ENCODE measurements at regions not wholly inside any gene's neighbourhood (a gene's known extent, or its start where the extent isn't known, plus 50 kb on each side); places are given as distances from the start of the nearest gene placed in this dataset.

GRCh38 chr17:71402007-71402406 is 718.8 kb upstream of the SOX9 start:
- TF ChIP-seq NFIC (IDR thresholded peaks at IDR 0.05): no peak
- TF ChIP-seq REST (IDR thresholded peaks at IDR 0.05; ENCODE audit: low read depth): no peak
- TF ChIP-seq EP300 (IDR thresholded peaks at IDR 0.05; ENCODE audit: borderline replicate concordance): no peak
- TF ChIP-seq TEAD4 (IDR thresholded peaks at IDR 0.05): no peak
- TF ChIP-seq, protein P1, sequence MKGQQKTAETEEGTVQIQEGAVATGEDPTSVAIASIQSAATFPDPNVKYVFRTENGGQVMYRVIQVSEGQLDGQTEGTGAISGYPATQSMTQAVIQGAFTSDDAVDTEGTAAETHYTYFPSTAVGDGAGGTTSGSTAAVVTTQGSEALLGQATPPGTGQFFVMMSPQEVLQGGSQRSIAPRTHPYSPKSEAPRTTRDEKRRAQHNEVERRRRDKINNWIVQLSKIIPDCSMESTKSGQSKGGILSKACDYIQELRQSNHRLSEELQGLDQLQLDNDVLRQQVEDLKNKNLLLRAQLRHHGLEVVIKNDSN (IDR thresholded peaks at IDR 0.05): no peak
- TF ChIP-seq TCF12 (IDR thresholded peaks at IDR 0.05; ENCODE audit: low read depth): no peak
- TF ChIP-seq YY1 (IDR thresholded peaks at IDR 0.05; ENCODE audit: low read depth): no peak
- no peak for TF ChIP-seq MAX (IDR thresholded peaks at IDR 0.05)
- no peak for TF ChIP-seq ZBTB7A (IDR thresholded peaks at IDR 0.05; ENCODE audit: low read depth)
- TF ChIP-seq CEBPB (IDR thresholded peaks at IDR 0.05): no peak
- TF ChIP-seq RAD21 (IDR thresholded peaks at IDR 0.05; ENCODE audit: low read depth): no peak
- TF ChIP-seq CREB1 (IDR thresholded peaks at IDR 0.05; ENCODE audit: low read depth): no peak
- TF ChIP-seq FOXM1 (IDR thresholded peaks at IDR 0.05; ENCODE audit: borderline replicate concordance, low read depth): no peak
- no peak for TF ChIP-seq TAF1 (IDR thresholded peaks at IDR 0.05; ENCODE audit: low read depth)
